ENCODE measurements at regions not wholly inside any gene's neighbourhood (a gene's known extent, or its start where the extent isn't known, plus 50 kb on each side); places are given as distances from the start of the nearest gene placed in this dataset.

GRCh38 chr7:32347244-32347828 lies 142.8 kb downstream of the LSM5 start:
- BruUV-seq (replicated peaks), result no TSS peak
- no peak overlapping the region for H2AFZ ChIP-seq (ENCODE audit: low read length)
- peaks cover 17% of the 10 kb centered on the region for H3K27me3 ChIP-seq (ENCODE audit: low read length)
- no peaks in the 10 kb centered on the region for H3K36me3 ChIP-seq (ENCODE audit: low read depth, low read length)
- TF ChIP-seq EZH2 (IDR thresholded peaks at IDR 0.05; ENCODE audit: low read length, unreplicated experiment) (no peak), EZH2phosphoT487 (IDR thresholded peaks at IDR 0.05; ENCODE audit: borderline replicate concordance, low read length) (no peak), CTCF (conservative IDR thresholded peaks at IDR 0.05; ENCODE audit: low read depth, low read length) (peak; percentile 83)
- no peaks in the 10 kb centered on the region for H4K20me1 ChIP-seq (ENCODE audit: low read length)
- ChIA-PET CTCF (interaction anchor here (1.0 to 1.4 kb wide), 2 partner anchors 137 to 603 kb away, joined by 4 to 12 read pairs; no protein-coding TSS in a partner anchor), POLR2A (ENCODE audit: unreplicated experiment) (no interaction called here)
- H3K9me3 ChIP-seq (ENCODE audit: low read length), result no peaks in the 10 kb centered on the region
- H3K9ac ChIP-seq (ENCODE audit: low read length), result no peak overlapping the region
- H3K27ac ChIP-seq (ENCODE audit: low read length), result no peak overlapping the region
- H3K4me3 ChIP-seq (ENCODE audit: low read length), result no peak overlapping the region
- H3K9me2 ChIP-seq (replicated peaks; ENCODE audit: low read length), result no peaks in the 10 kb centered on the region
- H3K4me1 ChIP-seq (ENCODE audit: insufficient read depth, low read length), result no peaks in the 10 kb centered on the region
- H3F3A ChIP-seq (ENCODE audit: low read length, unreplicated experiment), result no peaks in the 10 kb centered on the region
- DNase-seq (peak; percentile 40), ATAC-seq (no peak)
- intact Hi-C loops (cut with micrococcal nuclease), result loop anchor here (2.0 kb wide), 2 partner anchors 137 to 603 kb away; no protein-coding TSS in a partner anchor
- H3K4me2 ChIP-seq (ENCODE audit: low read length), result no peak overlapping the region
- H3K79me2 ChIP-seq (ENCODE audit: low read length), result no peaks in the 10 kb centered on the region

DNA sequence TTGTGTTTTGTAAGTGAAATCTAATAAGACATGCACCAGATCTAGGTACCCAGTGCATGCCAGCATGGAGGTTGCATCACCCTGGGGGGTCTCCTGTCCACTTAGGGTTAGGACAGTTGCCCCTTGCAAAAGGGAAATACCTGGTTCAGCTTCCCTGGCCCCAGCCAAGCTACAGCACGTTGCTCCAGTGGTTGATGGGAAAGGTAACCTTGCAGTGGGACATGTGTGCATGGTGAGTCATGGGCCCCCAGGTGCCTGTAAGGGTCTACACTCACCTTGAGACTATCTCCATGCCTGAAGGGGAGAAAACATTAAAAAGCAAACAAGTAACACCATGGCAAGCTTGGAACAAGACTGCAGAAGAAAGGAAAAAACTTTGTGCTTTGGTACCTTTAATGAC lies 143.9 kb downstream of the LSM5 start:
- POLR2A ChIA-PET (ENCODE audit: unreplicated experiment), result no interaction called here
- Histone ChIP-seq H3K27ac (ENCODE audit: low read length) (no peak overlapping the region), H3K9ac (ENCODE audit: low read length) (no peak overlapping the region)

More for the DNA sequence above, 143.9 kb downstream of the LSM5 start:
- Histone ChIP-seq H3F3A (ENCODE audit: low read length, unreplicated experiment) (no peaks in the 10 kb centered on the region), H3K4me1 (ENCODE audit: insufficient read depth, low read length) (no peaks in the 10 kb centered on the region), H3K4me3 (ENCODE audit: low read length) (no peak overlapping the region), H3K36me3 (ENCODE audit: low read depth, low read length) (no peaks in the 10 kb centered on the region), H4K20me1 (ENCODE audit: low read length) (no peaks in the 10 kb centered on the region), H3K9me2 (replicated peaks; ENCODE audit: low read length) (no peaks in the 10 kb centered on the region), H3K27me3 (ENCODE audit: low read length) (peaks cover 26% of the 10 kb centered on the region), H3K4me2 (ENCODE audit: low read length) (no peak overlapping the region), H2AFZ (ENCODE audit: low read length) (no peak overlapping the region), H3K9me3 (ENCODE audit: low read length) (no peaks in the 10 kb centered on the region), H3K79me2 (ENCODE audit: low read length) (no peaks in the 10 kb centered on the region)
- TF ChIP-seq CTCF (conservative IDR thresholded peaks at IDR 0.05; ENCODE audit: low read depth, low read length) (no peak), EZH2phosphoT487 (IDR thresholded peaks at IDR 0.05; ENCODE audit: borderline replicate concordance, low read length) (no peak), EZH2 (IDR thresholded peaks at IDR 0.05; ENCODE audit: low read length, unreplicated experiment) (no peak)
- intact Hi-C loops (cut with micrococcal nuclease), result loop anchor here (2.0 kb wide), 2 partner anchors 135 to 601 kb away; no protein-coding TSS in a partner anchor
- DNase-seq (no peak), ATAC-seq (no peak)
- no TSS peak for BruUV-seq (replicated peaks)
- CTCF ChIA-PET, result interaction anchor here (0.6 kb wide), 1 partner anchor 602 kb away, joined by 3 read pairs; no protein-coding TSS in a partner anchor

All from PC-3 (cell line).